Astrocyte (in vitro differentiated cells and primary cell): ENCODE measurements at regions not wholly inside any gene's neighbourhood (a gene's known extent, or its start where the extent isn't known, plus 50 kb on each side); places are given as distances from the start of the nearest gene placed in this dataset.

Source experiments
- EZH2 ChIP-seq: IDR thresholded peaks from 2 replicates; pipeline ENCODE4 v1.6.1; 2012; ENCODE audit warnings: mild to moderate bottlenecking, low read length, inconsistent platforms; ENCODE audit not compliant: insufficient read depth
- TF ChIP-seq, protein P1 (sequence below): IDR thresholded peaks from 2 replicates; pipeline ENCODE4 v1.5.1; 2011; ENCODE audit warnings: low read depth, mild to moderate bottlenecking, inconsistent platforms, low read length, moderate library complexity; ENCODE audit not compliant: insufficient read depth

DNA sequence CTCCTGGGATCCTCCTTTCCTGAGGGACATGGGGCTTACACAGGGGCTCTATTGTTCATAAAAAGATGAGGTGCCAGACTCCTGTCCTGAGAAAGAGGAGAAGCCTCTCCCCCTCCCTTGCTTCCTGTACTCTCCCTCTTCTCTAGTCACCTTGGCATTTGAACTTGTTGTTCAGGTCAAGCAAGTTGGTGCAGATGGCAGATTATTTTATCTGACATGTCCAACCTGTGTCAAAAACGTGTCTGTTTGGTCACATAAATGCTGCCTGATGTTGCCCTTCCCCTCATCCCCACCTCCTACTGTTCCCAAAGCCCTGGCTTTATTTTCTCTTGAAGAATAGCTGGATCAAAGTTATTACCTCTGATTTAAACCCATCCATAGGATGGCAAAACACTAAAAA, 154.8 kb downstream of the TMX1 start:
- TF ChIP-seq, protein P1, sequence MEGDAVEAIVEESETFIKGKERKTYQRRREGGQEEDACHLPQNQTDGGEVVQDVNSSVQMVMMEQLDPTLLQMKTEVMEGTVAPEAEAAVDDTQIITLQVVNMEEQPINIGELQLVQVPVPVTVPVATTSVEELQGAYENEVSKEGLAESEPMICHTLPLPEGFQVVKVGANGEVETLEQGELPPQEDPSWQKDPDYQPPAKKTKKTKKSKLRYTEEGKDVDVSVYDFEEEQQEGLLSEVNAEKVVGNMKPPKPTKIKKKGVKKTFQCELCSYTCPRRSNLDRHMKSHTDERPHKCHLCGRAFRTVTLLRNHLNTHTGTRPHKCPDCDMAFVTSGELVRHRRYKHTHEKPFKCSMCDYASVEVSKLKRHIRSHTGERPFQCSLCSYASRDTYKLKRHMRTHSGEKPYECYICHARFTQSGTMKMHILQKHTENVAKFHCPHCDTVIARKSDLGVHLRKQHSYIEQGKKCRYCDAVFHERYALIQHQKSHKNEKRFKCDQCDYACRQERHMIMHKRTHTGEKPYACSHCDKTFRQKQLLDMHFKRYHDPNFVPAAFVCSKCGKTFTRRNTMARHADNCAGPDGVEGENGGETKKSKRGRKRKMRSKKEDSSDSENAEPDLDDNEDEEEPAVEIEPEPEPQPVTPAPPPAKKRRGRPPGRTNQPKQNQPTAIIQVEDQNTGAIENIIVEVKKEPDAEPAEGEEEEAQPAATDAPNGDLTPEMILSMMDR = no peak
- TF ChIP-seq EZH2 = no peak
